H9 (cell line): ENCODE measurements at regions not wholly inside any gene's neighbourhood (a gene's known extent, or its start where the extent isn't known, plus 50 kb on each side); places are given as distances from the start of the nearest gene placed in this dataset.

Experiments used
- DNase-seq: peaks from one replicate; pipeline ENCODE4 v3.0.0-alpha.2; 2017
- H2AFZ ChIP-seq: one replicate; pipeline ENCODE4 v1.6.1; 2013; ENCODE audit warnings: mild to moderate bottlenecking, low read length, control low read depth, moderate library complexity
- H2AK5ac ChIP-seq: 2 replicates; pipeline ENCODE4 v1.6.1; 2013; ENCODE audit warnings: low read length, control low read depth, mixed read lengths; ENCODE audit not compliant: insufficient read length
- H2BK120ac ChIP-seq: one replicate; pipeline ENCODE4 v1.6.1; 2013; ENCODE audit warnings: low read depth, mild to moderate bottlenecking, low read length, control low read depth, inconsistent platforms; ENCODE audit not compliant: poor library complexity, severe bottlenecking
- H2BK12ac ChIP-seq: 2 replicates; pipeline ENCODE4 v1.6.1; 2013; ENCODE audit warnings: low read length, control low read depth, mixed read lengths, low read depth; ENCODE audit not compliant: insufficient read length
- H2BK15ac ChIP-seq: 2 replicates; pipeline ENCODE4 v1.6.1; 2013; ENCODE audit warnings: low read depth, low read length, control low read depth
- H2BK20ac ChIP-seq: one replicate; pipeline ENCODE4 v1.6.1; 2013; ENCODE audit warnings: low read depth, mild to moderate bottlenecking, low read length, control low read depth, inconsistent platforms; ENCODE audit not compliant: poor library complexity, severe bottlenecking
- H2BK5ac ChIP-seq: 2 replicates; pipeline ENCODE4 v1.6.1; 2013; ENCODE audit warnings: low read length, control low read depth, mixed read lengths; ENCODE audit not compliant: insufficient read length
- H3K14ac ChIP-seq: 2 replicates; pipeline ENCODE4 v1.6.1; 2013; ENCODE audit warnings: low read length, control low read depth; ENCODE audit not compliant: insufficient read depth
- H3K18ac ChIP-seq: 2 replicates; pipeline ENCODE4 v1.6.1; 2013; ENCODE audit warnings: low read depth, mild to moderate bottlenecking, mixed read lengths, low read length, control low read depth; ENCODE audit not compliant: insufficient read length
- H3K23ac ChIP-seq: 2 replicates; pipeline ENCODE4 v1.6.1; 2013; ENCODE audit warnings: low read length, control low read depth, mixed read lengths, low read depth; ENCODE audit not compliant: insufficient read length
- H3K23me2 ChIP-seq: 2 replicates; pipeline ENCODE4 v1.6.1; 2013; ENCODE audit warnings: low read depth, mild to moderate bottlenecking, mixed read lengths, low read length, control low read depth; ENCODE audit not compliant: insufficient read length, poor library complexity, severe bottlenecking
- H3K27ac ChIP-seq: 2 replicates; pipeline ENCODE4 v1.5.1; 2013; ENCODE audit warnings: low read length, control low read depth, mixed read lengths, low read depth; ENCODE audit not compliant: insufficient read length
- H3K27me3 ChIP-seq: 2 replicates; pipeline ENCODE4 v1.6.1; 2013; ENCODE audit warnings: low read length, control low read depth, inconsistent platforms; ENCODE audit not compliant: insufficient read depth
- H3K4ac ChIP-seq: 2 replicates; pipeline ENCODE4 v1.6.1; 2013; ENCODE audit warnings: low read depth, mild to moderate bottlenecking, control low read depth, inconsistent platforms, low read length, moderate library complexity
- H3K4me1 ChIP-seq: 2 replicates; pipeline ENCODE4 v1.6.1; 2013; ENCODE audit warnings: low read length, control low read depth, inconsistent platforms; ENCODE audit not compliant: insufficient read depth
- H3K4me2 ChIP-seq: 2 replicates; pipeline ENCODE4 v1.6.1; 2013; ENCODE audit warnings: low read length, control low read depth, mixed read lengths; ENCODE audit not compliant: insufficient read length, insufficient read depth
- H3K56ac ChIP-seq: 2 replicates; pipeline ENCODE4 v1.6.1; 2013; ENCODE audit warnings: low read depth, mild to moderate bottlenecking, mixed read lengths, low read length, control low read depth; ENCODE audit not compliant: insufficient read length
- H3K79me1 ChIP-seq: 2 replicates; pipeline ENCODE4 v1.6.1; 2013; ENCODE audit warnings: low read depth, mild to moderate bottlenecking, moderate library complexity, low read length, control low read depth, inconsistent platforms; ENCODE audit not compliant: insufficient read depth, poor library complexity, severe bottlenecking
- H3K79me2 ChIP-seq: 2 replicates; pipeline ENCODE4 v1.6.1; 2013; ENCODE audit warnings: low read length, control low read depth, inconsistent platforms; ENCODE audit not compliant: insufficient read depth
- H3K9ac ChIP-seq: 2 replicates; pipeline ENCODE4 v1.6.1; 2013; ENCODE audit warnings: low read length, control low read depth, mixed read lengths; ENCODE audit not compliant: insufficient read length; ENCODE audit errors: extremely low read depth
- H3K9me3 ChIP-seq: one replicate; pipeline ENCODE4 v1.6.1; 2013; ENCODE audit warnings: low read depth, low read length, inconsistent platforms; ENCODE audit not compliant: control insufficient read depth
- H3T11ph ChIP-seq: one replicate; pipeline ENCODE4 v1.6.1; 2013; ENCODE audit warnings: mild to moderate bottlenecking, low read length, control low read depth, inconsistent platforms
- H4K20me1 ChIP-seq: one replicate; pipeline ENCODE4 v1.6.1; 2013; ENCODE audit not compliant: control insufficient read depth, insufficient read length, insufficient read depth
- H4K5ac ChIP-seq: 2 replicates; pipeline ENCODE4 v1.6.1; 2013; ENCODE audit warnings: low read depth, mild to moderate bottlenecking, mixed read lengths, low read length, control low read depth; ENCODE audit not compliant: insufficient read length
- H4K8ac ChIP-seq: replicated peaks from 2 replicates; pipeline ENCODE4 v1.6.1; 2013; ENCODE audit warnings: low read length, control low read depth, mixed read lengths, low read depth; ENCODE audit not compliant: insufficient read length
- H4K91ac ChIP-seq: 2 replicates; pipeline ENCODE4 v1.6.1; 2013; ENCODE audit warnings: low read depth, mild to moderate bottlenecking, moderate library complexity, mixed read lengths, low read length, control low read depth; ENCODE audit not compliant: insufficient read length
- H3K27ac Mint-ChIP-seq, 3 experiments: 2 replicates in 2 of 3; 3 replicates in 1 of 3; pipeline ENCODE4 v1.8.0; 2020 to 2021; ENCODE audit warnings: mixed read lengths in 3 of 3, mild to moderate bottlenecking in 1 of 3, moderate library complexity in 1 of 3
- H3K27me3 Mint-ChIP-seq: 2 replicates; pipeline ENCODE4 v1.8.0; 2021; ENCODE audit warnings: low read depth, mild to moderate bottlenecking, moderate library complexity, mixed read lengths
- H3K36me3 Mint-ChIP-seq, 3 experiments: 2 replicates in 2 of 3; 3 replicates in 1 of 3; pipeline ENCODE4 v1.8.0; 2020 to 2021; ENCODE audit warnings: low read depth in 3 of 3, mixed read lengths in 3 of 3; ENCODE audit not compliant: insufficient read depth in 1 of 3
- H3K4me1 Mint-ChIP-seq, 2 experiments: 2 replicates each; pipeline ENCODE4 v1.8.0; 2020; ENCODE audit warnings: mixed read lengths in 2 of 2
- H3K4me3 Mint-ChIP-seq, 2 experiments: 2 replicates in 1 of 2; 3 replicates in 1 of 2; pipeline ENCODE4 v1.8.0; 2020 to 2021; ENCODE audit warnings: mild to moderate bottlenecking in 2 of 2, mixed read lengths in 2 of 2, moderate library complexity in 1 of 2
- H3K9me3 Mint-ChIP-seq, 2 experiments: 2 replicates in 1 of 2; 3 replicates in 1 of 2; pipeline ENCODE4 v1.8.0; 2020; ENCODE audit warnings: mild to moderate bottlenecking in 2 of 2, mixed read lengths in 2 of 2, moderate library complexity in 1 of 2
- CTCF ChIP-seq: fragments of 200-600 bp; sonication (generic); conservative IDR thresholded peaks from 3 replicates; pipeline ENCODE4 v1.8.0; 2021; ENCODE audit warnings: antibody characterized with exemption, mild to moderate bottlenecking
- WGBS: extraction: QIAGEN DNeasy Blood & Tissue Kit; methylation state at CpG from one replicate; pipeline ENCODE4 v1.1.7; 2013; ENCODE audit warnings: missing lambda C conversion rate, low lambda C conversion rate, mixed read lengths; ENCODE audit not compliant: insufficient read length; ENCODE audit errors: extremely low coverage; 5-methylcytosine and 5-hydroxymethylcytosine counted together

- no peak overlapping the region for H3K4me3 Mint-ChIP-seq
- no peak overlapping the region for H3T11ph ChIP-seq
- H3K27me3 Mint-ChIP-seq, result no peaks in the 10 kb centered on the region
- H3K4ac ChIP-seq, result no peak overlapping the region
- H2AFZ ChIP-seq, result no peak overlapping the region
- H2BK5ac ChIP-seq, result no peak overlapping the region
- H3K27me3 ChIP-seq, result no peaks in the 10 kb centered on the region
- H3K56ac ChIP-seq, result no peak overlapping the region
- no peak for DNase-seq
- no peaks in the 10 kb centered on the region for H3K4me1 ChIP-seq
- no peaks in the 10 kb centered on the region for H4K20me1 ChIP-seq
- no peak overlapping the region for H3K4me2 ChIP-seq
- no peak overlapping the region for H2BK20ac ChIP-seq
- no peak overlapping the region for H2BK12ac ChIP-seq
- H4K91ac ChIP-seq, result no peak overlapping the region
- H4K8ac ChIP-seq, result no peak overlapping the region
- H3K36me3 Mint-ChIP-seq, result no peaks in the 10 kb centered on the region; a peak in 1 of 7 replicates
- H2AK5ac ChIP-seq, result no peak overlapping the region
- no peak overlapping the region for H3K9ac ChIP-seq
- no peak overlapping the region for H2BK120ac ChIP-seq
- H3K9me3 Mint-ChIP-seq, result no peaks in the 10 kb centered on the region; a peak in 1 of 5 replicates
- no peak overlapping the region for H4K5ac ChIP-seq
- no peak overlapping the region for H3K18ac ChIP-seq
- no CpG with 5 or more reads among the region's 3 CpGs for WGBS
- no peaks in the 10 kb centered on the region for H3K79me2 ChIP-seq
- H3K9me3 ChIP-seq, result no peaks in the 10 kb centered on the region
- no peak overlapping the region for H3K27ac ChIP-seq
- H2BK15ac ChIP-seq, result no peak overlapping the region
- no peak overlapping the region for H3K14ac ChIP-seq
- no peak for TF ChIP-seq CTCF
- no peaks in the 10 kb centered on the region for H3K4me1 Mint-ChIP-seq
- H3K79me1 ChIP-seq, result no peaks in the 10 kb centered on the region
- H3K23ac ChIP-seq, result no peak overlapping the region
- H3K27ac Mint-ChIP-seq, result no peak overlapping the region
- H3K23me2 ChIP-seq, result no peaks in the 10 kb centered on the region
Measured at GRCh38 chr14:87305345-87305744, 687.6 kb downstream of the GALC start.
